HAP-1 (cell line): ENCODE measurements at regions not wholly inside any gene's neighbourhood (a gene's known extent, or its start where the extent isn't known, plus 50 kb on each side); places are given as distances from the start of the nearest gene placed in this dataset.

ENCODE experiments used
- DNase-seq, 2 experiments: peaks; one replicate each; pipeline ENCODE4 v3.0.0-alpha.2; 2016 to 2020; ENCODE audit warnings: low spot score in 2 of 2
- H3K27me3 ChIP-seq: fragments of 250-450 bp; sonication (Bioruptor Pico); 2 replicates; pipeline ENCODE4 v1.5.1; 2020; ENCODE audit warnings: low read depth, mild to moderate bottlenecking, moderate library complexity
- H3K36me3 ChIP-seq: fragments of 250-450 bp; sonication (Bioruptor Pico); replicated peaks from 2 replicates; pipeline ENCODE4 v1.5.1; 2020; ENCODE audit warnings: mild to moderate bottlenecking
- H3K4me1 ChIP-seq: fragments of 250-450 bp; sonication (Bioruptor Pico); 2 replicates; pipeline ENCODE4 v1.5.1; 2020; ENCODE audit warnings: mild to moderate bottlenecking
- H3K4me3 ChIP-seq: fragments of 250-450 bp; sonication (Bioruptor Pico); 2 replicates; pipeline ENCODE4 v1.5.1; 2020; ENCODE audit warnings: mild to moderate bottlenecking, moderate library complexity
- H3K9me3 ChIP-seq: fragments of 250-450 bp; sonication (Bioruptor Pico); 2 replicates; pipeline ENCODE4 v1.5.1; 2020; ENCODE audit warnings: mild to moderate bottlenecking, moderate library complexity
- in situ Hi-C: fragments of 300-500 bp; cut with MboI; formaldehyde crosslinking; loops from 3 replicates; pipeline ENCODE4 v1.14.3; 2020; ENCODE audit warnings: low sequenced_read_pairs, inconsistent platforms, mixed read lengths

- no peak for DNase-seq
- Histone ChIP-seq H3K27me3 (no peaks in the 10 kb centered on the region), H3K9me3 (no peaks in the 10 kb centered on the region), H3K4me3 (no peak overlapping the region), H3K36me3 (no peaks in the 10 kb centered on the region), H3K4me1 (no peaks in the 10 kb centered on the region)
- in situ Hi-C loops = no loop called here
Measured at GRCh38 chr7:17236171-17236570, 62.3 kb upstream of the AHR start.

DNA sequence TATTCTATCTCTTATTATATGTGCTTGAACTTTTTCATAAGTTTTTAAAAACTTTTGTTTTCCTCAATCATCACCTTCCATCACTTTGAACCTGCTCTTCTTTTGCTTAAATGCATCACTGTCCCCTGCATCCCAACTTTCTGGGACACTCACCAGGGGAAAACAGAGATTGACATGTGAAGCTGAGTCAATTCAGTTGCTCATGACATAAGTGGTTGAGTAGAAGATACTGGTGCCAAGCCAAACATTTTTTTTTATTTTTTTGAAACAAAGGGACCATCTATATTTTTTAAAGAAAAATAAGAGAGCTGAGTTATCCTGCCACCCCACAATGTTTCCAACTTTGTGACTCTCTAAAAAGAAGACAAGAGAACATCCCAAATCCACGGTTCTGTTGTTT lies 61.8 kb upstream of the AHR start:
- no peaks in the 10 kb centered on the region for H3K36me3 ChIP-seq
- no peaks in the 10 kb centered on the region for H3K4me1 ChIP-seq
- DNase-seq = no peak
- H3K4me3 ChIP-seq = no peak overlapping the region
- H3K27me3 ChIP-seq = no peaks in the 10 kb centered on the region
- no peaks in the 10 kb centered on the region for H3K9me3 ChIP-seq
- in situ Hi-C loops = no loop called here

DNA sequence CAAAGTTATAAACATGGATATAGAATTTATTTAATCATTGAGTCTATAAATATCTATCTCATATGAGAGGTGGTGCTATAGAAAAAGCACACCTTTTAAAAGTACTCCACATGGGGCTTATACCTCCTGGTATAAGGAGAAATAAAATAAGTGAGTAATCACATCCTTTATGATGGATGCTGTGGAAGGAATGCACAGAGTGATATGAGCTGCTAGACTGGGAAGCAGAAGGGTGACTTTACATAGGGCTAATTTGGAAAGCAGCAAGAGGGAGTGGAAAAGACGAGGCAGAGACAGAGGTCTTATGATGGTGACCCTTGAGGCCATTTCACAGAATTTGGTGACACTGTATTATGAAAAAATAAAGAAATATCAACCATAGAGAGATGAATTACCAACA lies 59.4 kb upstream of the AHR start:
- in situ Hi-C loops = no loop called here

DNA sequence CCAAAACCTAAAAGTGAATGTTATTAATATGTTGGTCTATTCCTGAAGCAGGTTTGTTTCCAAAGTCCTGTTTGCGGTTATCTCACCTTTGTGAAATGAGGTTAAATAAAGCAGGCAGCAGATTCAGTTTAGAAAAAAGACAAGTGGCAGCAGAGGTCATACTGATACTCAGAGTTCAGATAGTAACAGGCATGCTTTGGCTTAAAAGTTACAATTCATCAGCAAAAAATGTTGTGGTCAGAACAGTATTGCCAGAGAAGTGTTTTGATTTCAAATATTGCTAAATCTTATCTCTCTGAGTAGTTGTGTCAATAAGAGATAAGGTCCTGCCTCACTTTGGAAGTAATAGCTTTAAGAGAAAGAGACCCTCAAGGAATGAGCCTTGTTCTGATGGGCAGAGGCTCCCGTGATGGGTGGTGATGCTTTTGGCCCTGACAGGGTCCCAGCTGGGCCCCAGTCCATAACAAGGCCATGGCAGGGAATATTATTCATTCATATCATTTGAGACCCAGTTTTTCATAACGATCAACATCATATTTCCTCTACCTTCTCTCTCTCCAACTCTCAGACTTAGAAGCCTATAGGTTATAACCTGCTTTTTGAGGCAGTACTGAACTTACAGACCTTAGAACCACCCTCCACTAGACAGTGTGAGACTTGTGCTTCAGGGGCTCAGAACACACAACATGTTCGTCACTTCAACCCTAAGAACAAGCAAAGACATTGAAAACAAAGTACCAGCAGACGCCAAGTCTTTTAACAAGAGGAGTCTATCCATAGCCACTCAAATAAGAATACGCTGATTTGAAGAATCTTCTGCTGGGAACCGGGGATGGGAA lies 58.5 kb upstream of the AHR start:
- Histone ChIP-seq H3K36me3 (no peaks in the 10 kb centered on the region), H3K27me3 (no peaks in the 10 kb centered on the region), H3K4me1 (no peaks in the 10 kb centered on the region), H3K4me3 (no peak overlapping the region), H3K9me3 (no peaks in the 10 kb centered on the region)
- in situ Hi-C loops = no loop called here
- DNase-seq = no peak

More for the DNA sequence above, 59.4 kb upstream of the AHR start:
- Histone ChIP-seq H3K36me3 (no peaks in the 10 kb centered on the region), H3K9me3 (no peaks in the 10 kb centered on the region), H3K4me3 (no peak overlapping the region), H3K27me3 (no peaks in the 10 kb centered on the region), H3K4me1 (no peaks in the 10 kb centered on the region)
- DNase-seq = no peak

DNA sequence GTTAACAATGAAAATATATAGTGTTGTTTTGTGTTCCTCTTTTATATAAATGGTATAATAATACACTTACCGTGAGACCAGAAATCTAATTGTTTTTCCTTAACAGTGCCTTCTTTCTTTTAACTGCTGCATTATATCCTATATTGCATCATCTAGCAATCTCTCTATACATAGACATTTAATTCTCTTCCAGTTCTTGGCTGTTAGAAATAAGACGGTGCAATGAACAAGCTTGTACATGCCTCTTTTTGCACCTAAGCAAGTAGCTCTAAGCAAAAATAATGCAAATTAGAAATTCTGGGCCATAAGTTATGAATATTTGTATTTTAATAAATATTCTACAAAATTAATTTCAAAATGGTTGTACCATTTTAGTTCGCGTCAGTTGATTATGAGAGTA lies 55.9 kb upstream of the AHR start:
- Histone ChIP-seq H3K36me3 (no peaks in the 10 kb centered on the region), H3K4me1 (no peaks in the 10 kb centered on the region), H3K9me3 (no peaks in the 10 kb centered on the region), H3K27me3 (no peaks in the 10 kb centered on the region), H3K4me3 (no peak overlapping the region)
- in situ Hi-C loops = no loop called here
- no peak for DNase-seq

GRCh38 chr7:17244786-17245185 lies 53.7 kb upstream of the AHR start:
- no peaks in the 10 kb centered on the region for H3K36me3 ChIP-seq
- no peak overlapping the region for H3K4me3 ChIP-seq
- in situ Hi-C loops = no loop called here
- DNase-seq = no peak
- H3K9me3 ChIP-seq = no peaks in the 10 kb centered on the region
- 0 out of 2 replicates have a peak, but pooled peaks cover 5% of the 10 kb centered on the region for H3K27me3 ChIP-seq
- H3K4me1 ChIP-seq = no peaks in the 10 kb centered on the region

DNA sequence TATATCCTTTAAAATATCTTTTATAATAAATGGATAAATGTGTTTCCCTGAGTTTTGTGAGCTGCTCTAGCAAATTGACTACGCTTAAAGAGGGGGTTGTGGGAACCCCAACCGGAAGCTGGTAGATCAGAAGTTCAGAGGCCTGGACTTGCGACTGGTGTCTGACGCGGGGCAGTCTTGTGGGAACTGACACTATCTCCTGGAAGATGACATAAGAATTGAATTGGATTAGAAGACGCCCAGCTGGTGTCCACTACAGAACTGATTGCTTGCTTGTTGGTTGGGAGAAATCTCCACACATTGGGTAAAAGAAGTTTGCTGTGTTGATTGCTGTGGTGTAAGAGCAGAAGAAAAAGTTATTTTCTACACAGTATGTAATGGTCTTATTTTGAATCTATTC lies 51.1 kb upstream of the AHR start:
- in situ Hi-C loops = no loop called here
- 0 out of 2 replicates have a peak, but pooled peaks cover 5% of the 10 kb centered on the region for H3K27me3 ChIP-seq
- DNase-seq = no peak

GRCh38 chr7:17248527-17248926 lies 49.9 kb upstream of the AHR start:
- Histone ChIP-seq H3K4me1 (no peaks in the 10 kb centered on the region), H3K4me3 (no peak overlapping the region), H3K36me3 (no peaks in the 10 kb centered on the region), H3K27me3 (0 out of 2 replicates have a peak, but pooled peaks cover 5% of the 10 kb centered on the region), H3K9me3 (no peaks in the 10 kb centered on the region)
- in situ Hi-C loops = no loop called here
- no peak for DNase-seq

More for the DNA sequence above, 51.1 kb upstream of the AHR start:
- H3K36me3 ChIP-seq = no peaks in the 10 kb centered on the region
- no peak overlapping the region for H3K4me3 ChIP-seq
- no peaks in the 10 kb centered on the region for H3K4me1 ChIP-seq
- no peaks in the 10 kb centered on the region for H3K9me3 ChIP-seq
